Lung microvascular endothelial cell (primary cell): ENCODE measurements at regions not wholly inside any gene's neighbourhood (a gene's known extent, or its start where the extent isn't known, plus 50 kb on each side); places are given as distances from the start of the nearest gene placed in this dataset.

ENCODE experiments used
- DNase-seq, 2 donors: peaks; one replicate each; pipeline versions ENCODE4 v3.0.0 to v3.0.0-alpha.2; 2010; ENCODE audit warnings: low read depth in 2 of 2

DNA sequence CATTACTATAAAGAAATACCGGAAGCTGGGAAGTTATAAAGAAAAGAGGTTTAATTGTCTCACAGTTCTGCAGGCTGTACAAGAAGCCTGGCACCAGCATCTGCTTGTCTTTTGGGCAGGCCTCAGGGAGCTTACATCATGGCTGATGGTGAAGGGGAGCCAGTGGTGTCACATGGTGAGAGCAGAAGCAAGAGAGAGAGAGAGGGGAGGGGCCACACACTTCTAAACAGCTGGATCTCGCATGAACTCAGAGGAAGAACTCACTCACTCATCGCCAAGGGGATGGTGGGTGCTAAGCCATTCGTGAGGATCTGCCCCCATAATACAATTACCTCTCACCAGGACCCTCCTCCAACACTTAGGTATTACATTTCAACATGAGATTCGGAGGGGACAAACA is 51.8 kb upstream of the ANKRD34C start:
- no peak for DNase-seq

DNA sequence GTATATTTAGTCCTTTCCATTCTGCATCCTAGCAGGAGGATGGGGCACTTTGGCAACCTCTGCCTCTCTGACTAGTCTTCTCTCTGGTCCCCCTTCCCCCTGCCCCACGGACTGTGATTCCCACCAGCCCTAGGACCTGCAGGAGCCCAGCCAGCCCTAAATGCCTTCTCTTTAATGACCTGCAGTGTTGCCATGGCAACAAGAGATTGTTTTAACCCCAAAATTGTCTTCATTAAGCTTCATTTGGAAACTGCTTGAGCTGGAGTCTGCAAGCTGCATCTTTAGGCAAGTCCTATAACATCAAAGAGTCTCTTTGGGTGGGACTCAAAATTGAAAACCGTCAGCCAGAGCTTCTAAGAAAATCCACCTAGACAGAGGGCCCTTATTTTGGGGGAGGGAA is 59.7 kb upstream of the ANKRD34C start:
- DNase-seq = no peak

DNA sequence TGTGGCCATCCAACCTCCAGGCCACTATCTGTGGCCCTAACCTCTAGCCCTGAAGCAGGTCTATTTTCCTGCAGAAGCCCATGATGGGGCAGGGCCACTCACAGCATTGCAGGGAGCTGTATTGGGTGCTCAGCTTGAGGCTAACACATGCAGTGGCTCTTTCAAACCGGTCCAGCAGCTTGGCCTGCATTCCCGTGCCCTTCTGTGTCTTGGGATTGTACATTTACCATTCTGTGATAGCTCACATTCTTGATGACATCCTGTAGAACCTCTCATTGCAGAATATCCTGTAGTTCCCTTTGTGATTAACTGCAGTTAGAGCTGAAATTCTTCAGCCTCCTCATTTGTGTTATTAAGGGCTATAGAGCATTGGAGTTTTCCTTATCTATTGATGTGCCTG is 60.8 kb upstream of the ANKRD34C start:
- DNase-seq = no peak

DNA sequence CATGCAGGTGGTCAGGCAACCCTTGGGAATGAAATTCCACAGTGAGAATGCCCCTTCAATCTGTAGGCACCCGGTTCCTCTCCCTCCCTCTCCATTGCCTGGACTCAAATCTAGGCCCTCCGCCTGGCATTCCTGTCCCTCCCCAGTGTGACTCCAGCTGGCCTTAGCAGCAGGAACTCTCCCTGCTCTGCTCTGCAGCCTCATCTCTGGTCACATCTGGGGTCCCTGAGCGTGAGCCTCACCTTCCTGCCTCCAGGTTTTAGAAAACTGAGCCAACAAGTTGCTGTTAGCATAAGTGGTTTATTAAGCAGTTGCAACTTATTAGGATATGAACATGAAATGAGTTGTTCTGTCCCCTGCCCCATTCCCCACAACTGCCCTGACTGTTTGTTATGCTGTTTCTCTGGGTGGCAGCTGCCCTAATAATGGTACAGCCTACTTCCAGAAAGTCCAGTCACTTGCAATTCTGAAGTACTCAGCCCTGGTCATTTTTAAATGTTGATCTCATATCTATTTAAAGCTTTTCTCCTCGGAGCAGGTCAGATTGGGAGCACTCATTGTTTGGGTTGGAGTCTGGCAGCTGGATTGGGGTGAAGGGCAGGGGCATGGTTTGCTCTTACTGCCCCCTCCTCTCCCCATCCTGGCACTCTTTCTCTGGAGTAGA is 63.0 kb upstream of the ANKRD34C start:
- no peak for DNase-seq

DNA sequence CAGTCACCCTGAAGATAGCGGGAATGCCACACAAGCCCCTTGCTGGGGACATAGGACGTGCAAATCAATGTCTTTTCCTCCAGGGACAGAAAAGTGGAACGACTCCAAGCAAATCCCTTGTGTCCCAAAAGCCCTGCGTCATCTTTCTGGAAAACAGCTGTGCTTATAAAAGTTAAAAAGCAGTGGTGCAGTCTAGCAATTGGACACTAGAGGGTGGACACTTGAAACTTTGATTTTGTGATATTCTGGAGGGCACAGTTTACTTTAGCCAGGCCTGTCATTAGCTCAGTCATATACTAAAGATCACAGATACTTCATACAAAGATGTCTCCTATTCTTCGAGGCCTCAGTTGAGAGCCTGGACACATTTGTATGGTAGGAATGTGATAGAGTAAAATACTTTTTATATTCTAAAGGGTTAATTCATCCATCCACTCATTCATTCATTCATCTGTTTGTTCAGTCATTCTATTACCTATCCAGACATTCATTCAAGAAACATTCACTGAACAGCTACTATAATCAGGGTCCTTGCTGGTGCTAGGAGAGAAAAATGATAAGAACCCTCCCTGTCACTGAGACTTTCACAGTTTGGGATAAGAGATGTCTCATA is 63.8 kb upstream of the ANKRD34C start:
- peak; percentile 16 to 17 for DNase-seq

DNA sequence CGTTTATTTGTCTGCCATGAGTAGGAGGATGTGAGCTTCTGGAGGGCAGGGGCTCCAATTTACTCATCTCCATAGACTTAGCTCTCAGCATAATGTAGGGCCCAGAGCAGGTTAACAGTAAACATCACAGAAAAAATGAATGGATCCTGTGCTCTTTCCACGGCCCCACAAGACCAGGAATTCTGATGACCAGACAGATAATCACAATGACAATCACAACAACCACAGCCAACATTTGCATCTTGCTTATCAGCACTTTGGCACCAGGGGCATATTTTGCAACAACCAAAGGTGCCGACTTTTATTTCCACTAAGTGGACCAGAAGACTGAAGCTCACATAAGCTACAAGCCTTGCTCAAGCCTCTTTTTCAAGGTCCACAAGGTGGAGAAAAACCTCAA is 68.9 kb upstream of the ANKRD34C start:
- DNase-seq = no peak

DNA sequence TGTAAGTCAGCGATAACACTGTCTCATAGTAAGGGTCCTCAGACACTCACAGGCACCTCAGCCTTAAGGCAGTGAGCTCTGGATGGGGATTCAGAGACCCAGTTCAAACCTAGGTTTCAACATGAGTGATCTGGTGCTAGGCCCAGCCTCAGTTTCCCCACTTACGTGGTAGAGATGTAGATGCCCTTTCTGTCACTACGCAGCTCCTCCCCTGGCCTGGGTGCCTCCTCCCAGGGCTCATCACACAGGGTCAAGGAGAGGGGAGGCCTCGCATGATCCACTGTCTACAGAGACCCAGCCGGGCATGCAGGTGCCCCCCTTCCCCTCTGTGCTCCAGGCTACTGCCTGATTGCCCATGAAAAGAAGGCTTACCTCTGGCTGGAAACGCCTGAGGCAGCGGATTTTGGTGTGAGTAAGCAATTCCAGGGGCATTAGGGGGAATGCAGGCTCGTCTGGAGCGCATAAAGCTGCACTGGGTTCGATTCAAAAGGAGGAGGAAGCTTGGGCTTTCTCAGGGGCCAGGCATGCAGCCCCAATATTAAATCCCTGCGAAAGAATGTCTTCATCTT is 69.8 kb upstream of the ANKRD34C start:
- no peak for DNase-seq

DNA sequence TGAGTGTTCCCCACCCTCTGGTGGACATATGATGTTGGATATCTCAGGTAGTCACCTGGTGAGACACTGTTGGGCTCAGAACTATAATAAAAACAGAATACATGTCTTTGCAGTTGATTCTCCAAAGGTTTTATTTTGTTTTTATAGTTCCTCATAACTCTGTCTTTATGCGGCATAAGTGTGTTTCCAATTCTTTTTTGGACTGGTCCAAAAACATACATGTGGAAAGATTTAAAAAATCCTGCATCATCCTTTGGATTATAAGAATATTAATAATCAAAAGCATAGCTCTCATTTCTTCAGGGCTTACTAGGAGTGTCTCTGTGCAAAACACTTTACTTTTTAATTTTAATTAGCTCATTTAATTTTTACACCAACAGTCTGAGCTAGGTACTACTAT is 71.0 kb upstream of the ANKRD34C start:
- DNase-seq = no peak

DNA sequence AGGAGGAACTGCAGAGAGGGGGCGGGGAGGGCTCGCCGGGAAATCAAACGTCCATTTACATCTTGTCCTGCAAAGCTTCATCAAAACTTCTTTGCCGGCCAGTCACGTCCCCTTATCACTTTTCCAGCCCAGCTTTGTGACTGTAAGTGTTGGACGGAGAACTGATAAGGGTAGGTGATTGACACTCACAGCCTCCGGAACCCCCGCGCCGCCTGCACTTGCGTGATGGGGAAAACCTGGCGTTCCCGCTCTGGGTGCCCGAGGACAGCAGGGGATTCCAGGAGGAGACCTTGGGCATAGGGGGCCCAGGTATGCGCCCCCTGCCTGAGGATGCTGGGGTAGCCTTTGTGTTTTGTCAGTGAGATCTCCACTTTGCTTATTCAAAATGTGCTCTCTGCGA is 72.8 kb upstream of the ANKRD34C start:
- no peak for DNase-seq

DNA sequence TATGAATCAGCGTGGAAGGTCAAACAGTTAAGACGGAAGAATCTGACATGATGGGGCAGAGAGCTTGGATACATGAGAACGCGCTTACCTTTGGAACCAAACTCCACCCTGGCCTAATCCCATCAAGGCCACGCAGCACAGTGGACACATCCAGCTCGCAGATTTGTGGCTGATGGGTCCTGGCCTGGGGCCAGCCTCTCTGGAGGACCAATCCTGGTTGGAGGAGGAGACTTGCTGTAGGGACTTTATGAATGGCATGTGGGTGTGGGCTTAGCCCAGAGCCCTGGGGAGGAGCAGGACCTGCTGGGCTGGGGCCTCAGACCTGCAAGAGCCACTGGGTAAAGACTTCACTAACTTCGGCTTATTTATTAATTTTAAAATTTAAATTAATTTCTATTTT is 73.4 kb upstream of the ANKRD34C start:
- no peak for DNase-seq

DNA sequence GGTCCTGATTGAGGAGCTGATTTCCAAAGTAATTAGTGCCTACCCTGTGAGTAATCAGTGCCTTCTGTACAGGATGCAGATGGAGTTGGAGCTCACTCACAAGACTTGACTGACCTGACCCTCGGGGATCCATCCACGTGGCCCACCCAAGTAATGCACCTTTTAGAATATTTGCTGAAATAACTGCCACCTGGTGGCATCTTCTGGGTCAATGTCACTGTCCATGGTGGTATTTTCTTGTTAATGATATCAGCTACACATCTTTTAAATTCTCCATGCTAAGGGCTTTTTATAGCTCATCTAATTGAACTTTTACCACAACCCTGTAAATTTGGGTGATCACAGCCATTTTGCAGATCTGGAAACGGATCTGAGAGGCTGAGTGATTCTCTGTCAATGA is 74.3 kb upstream of the ANKRD34C start:
- DNase-seq = no peak

DNA sequence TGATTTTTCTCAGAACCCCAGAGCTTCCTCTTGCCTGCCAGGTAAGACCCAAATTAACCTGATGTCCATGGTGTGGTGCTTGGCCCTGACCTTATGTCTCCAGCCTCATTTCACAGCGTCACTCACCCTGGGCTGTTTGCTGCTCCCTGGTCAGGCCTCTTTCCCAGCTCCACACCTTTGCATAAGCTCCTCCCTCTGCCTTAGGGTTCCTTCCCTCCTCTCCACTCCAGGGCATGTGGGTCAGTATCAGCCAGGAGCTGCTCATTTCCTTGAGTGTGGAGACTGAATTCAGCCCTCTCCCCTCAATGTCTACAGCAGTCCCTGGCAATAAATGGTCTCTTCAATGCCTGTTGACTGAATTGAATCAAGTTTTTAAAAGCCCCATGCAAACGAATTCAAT is 75.6 kb upstream of the ANKRD34C start:
- no peak for DNase-seq

DNA sequence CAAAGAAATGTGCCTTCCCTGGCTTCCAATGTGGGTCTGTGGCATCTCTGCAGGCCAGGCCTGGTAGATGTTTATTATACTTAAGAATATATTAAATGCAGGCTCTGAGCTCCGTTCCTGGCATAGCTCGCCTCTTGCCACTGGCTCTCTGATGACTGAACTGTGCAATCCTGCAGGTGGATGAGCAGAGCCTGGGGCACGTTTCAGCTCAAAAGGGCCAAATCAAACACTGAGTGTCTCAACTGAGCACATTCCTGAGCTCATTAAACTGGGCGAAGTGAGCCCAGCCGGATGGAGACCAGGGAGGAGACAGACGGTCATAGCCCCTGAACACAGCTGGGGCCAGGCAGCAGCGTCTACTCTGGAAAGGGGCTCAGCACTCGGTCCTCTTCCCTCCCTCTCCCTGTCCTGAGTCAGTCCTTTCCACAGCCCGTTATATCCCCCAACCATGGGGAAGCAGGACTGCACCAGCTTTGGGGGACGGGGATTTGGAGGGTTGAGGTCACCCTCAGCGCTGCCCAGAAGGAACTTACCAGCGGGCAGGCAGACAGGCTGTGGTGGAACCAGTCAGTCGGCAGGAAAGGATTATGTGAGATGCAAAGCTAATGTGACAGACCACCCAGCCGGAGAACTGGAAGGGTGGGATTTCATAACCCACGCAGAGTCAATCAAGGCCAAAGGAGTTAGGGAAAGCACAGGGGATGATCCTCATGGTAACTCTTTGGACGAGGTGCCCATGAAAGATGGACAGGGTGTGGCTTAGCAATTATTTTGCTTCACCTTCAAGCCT is 77.4 kb upstream of the ANKRD34C start:
- no peak for DNase-seq

DNA sequence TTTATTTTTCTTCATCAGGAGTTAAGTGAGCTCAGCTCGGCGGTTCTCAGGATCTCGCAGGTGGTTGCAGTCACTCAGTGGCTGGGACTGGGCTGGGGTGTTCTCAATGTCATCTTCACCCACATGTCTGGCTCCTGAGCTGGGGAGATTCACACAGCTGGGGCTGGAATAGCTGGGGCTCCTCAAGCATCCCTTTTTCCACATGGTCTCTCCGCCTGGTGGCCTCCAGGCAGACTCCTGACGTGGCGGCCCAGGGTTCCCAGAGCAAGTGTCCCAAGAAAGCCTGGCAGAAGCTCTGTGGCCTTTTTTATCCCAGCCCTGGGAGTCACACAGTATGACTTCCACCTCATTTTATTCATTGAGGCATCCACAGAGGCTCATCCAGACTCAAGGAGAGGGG is 84.1 kb upstream of the ANKRD34C start:
- no peak for DNase-seq

DNA sequence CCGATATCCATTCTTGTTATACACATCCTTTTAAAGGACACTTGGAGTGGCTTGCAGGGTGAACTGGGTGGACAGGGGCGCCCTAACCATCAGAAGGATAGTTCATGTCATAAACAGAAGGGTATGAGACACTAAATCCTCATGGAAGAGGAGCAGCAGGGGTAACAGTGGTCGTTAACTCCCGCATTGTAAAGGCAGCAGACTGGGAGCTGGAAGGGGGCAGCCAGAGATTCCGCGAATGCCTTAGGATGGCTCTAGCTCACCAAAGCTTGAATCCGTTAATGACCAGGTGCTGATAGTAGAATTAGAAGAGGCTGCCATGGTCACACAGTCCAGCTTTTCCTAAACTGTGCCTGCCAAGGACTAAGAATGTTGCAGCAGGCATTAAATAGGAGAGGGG is 85.2 kb upstream of the ANKRD34C start:
- DNase-seq = no peak

DNA sequence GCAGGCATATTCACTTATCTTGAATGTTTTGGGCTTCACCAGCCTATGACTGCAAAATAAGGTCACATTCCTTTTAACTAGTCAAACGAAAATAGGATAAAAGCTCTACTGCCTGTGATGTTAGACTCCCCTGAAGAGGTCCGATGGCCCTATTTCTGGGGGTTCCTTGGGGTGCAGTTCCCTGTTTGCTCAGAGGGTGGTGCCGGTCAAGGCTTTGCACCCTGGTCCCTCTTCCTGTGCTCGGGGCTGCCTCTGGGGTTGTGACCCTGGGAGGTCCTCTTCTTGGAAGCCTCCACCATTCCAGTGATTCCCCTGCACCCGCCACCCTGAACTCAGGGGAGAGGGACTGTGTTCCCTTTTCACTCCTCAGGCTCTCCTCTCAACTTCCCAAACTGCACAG is 86.7 kb upstream of the ANKRD34C start:
- no peak for DNase-seq

DNA sequence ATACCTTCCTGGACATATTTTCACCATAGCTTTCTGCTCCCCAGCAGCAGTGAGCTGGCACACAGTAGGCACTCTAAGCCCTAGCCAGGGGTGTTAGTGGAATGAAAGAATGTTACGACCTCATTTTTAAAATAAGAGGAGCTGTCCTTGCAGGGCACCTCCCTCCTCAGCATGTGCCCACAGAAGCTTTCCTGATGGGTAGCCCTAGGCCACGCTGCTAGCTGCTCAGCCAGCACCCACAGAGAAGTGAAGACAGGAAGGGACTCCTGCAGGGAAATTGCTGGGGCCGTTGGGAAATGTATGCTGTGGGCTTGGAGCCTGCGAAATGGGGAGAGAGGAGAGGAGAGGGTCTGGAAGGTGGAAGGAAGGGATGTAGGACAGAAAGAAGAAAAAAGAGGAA is 87.3 kb upstream of the ANKRD34C start:
- no peak for DNase-seq

DNA sequence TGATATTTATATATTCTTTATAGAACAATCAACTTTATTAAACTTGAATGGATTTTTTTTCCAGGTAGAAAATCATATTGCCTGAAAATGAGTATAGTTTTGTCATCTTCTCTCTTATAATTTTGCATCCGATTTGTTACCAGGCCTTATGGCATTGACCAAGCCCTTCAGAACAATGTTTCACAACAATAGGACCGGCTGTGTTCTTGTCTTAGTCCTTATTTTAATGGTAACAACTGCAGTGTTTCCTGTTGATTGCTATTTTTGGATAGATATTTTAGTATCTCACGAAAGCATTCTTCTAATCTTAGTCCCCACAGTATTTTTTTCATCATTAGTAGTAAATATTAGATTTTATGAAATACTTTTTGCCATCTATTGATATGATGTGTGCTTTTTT is 88.1 kb upstream of the ANKRD34C start:
- no peak for DNase-seq

DNA sequence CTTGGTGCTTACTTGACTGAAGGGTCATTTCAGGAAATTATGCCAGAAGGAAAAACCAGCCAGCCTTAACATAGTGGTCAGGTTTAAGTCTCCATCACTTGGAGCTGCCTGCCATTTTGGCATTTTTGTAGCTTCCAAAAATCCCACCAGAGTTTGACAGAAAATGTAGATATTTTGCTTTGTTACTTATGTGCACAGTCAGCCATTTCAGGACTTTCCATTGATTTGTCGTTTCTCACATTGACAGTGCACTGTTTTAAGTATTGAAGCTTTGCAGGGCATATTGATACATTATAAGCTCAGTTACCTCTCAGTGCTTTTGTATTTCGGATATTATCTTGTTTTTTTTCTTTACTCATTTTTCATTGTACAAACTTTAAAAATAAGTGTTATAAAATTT is 89.0 kb upstream of the ANKRD34C start:
- no peak for DNase-seq

DNA sequence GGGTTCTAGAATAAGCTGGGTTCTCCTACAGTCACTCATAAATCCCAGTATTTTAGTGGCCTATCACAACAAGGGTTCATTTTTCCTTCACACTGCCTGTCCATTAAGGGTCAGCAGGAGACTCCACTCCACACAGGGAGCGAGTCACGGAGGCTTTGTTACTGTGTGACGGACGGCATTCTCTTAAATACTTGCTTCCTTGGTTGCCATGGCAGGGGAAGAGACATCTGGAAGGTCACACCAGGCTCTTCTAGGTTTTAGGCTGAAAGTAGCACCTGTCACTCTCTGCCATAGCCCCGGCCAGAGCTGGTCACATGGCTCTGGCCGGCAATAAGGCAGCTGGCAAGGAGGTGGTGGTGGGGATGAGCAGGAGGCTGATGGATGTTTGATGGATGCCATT is 89.4 kb upstream of the ANKRD34C start:
- DNase-seq = no peak

DNA sequence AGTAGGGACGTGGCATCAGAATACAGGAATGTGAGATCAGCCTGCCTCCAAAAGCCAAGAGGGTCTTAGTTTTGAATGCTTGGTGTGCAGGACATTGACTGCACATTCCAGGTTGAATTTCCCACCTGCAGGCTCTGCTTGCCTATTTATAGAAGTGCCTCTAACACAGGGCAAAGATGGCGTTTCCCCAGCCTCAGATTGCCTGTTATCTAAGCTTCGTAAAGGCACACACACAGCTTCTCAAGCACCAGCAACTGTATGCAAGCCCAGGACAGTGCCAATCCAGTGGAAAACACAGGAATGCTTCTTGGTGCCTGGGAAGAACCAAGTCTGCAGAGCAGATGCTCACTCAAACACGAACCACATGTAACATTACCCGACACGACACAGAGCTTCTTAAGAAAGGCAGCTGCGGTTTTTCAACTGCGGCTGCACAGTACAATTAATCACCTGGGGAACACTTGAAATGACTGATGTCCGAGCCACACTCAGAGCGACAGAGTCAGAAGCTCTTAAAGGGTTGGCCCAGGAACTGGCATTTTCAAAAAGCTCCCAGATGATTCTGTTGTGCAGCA is 90.0 kb upstream of the ANKRD34C start:
- DNase-seq = no peak

DNA sequence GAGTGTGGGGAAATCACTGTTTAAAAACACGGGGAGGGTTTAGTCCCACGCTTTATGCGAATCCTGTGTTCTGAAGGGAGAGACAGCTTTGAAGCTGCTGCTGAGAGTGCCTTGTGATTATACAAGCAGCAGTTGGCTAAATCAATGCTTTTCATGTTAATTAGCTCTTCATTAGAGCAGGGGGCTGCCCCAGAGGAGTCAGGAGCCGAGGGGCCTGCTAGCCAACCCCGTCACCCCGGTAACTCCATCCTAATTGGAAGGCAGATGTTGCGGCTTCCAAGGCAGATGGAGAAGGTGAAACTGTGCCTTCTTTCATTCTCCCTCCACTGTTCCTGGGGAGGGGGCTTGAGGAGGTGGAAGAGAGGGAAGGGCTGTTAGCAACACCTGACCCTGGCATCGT is 92.4 kb upstream of the ANKRD34C start:
- no peak for DNase-seq
